ENCODE measurements at regions not wholly inside any gene's neighbourhood (a gene's known extent, or its start where the extent isn't known, plus 50 kb on each side); places are given as distances from the start of the nearest gene placed in this dataset.

GRCh38 chr15:58298879-58299850, 132.6 kb upstream of the LIPC start:
- TF ChIP-seq CTCF (IDR thresholded peaks at IDR 0.05; ENCODE audit: low read length) (no peak), EZH2 (IDR thresholded peaks at IDR 0.05; ENCODE audit: borderline replicate concordance, low read length) (no peak)
